Gastrocnemius medialis (tissue), 4 donors: ENCODE measurements at regions not wholly inside any gene's neighbourhood (a gene's known extent, or its start where the extent isn't known, plus 50 kb on each side); places are given as distances from the start of the nearest gene placed in this dataset.

ENCODE experiments used
- CTCF ChIP-seq, 5 experiments: fragments of 450-650 bp in 3 of 5; fragments of 200-600 bp in 2 of 5; sonication (generic) in 2 of 5; IDR thresholded peaks in 4 of 5; conservative IDR thresholded peaks in 1 of 5; 1 replicate in 4 of 5; 2 replicates in 1 of 5; pipeline ENCODE4 v1.5.1; 2016 to 2019; ENCODE audit warnings: antibody characterized with exemption in 5 of 5, mild to moderate bottlenecking in 3 of 5, moderate library complexity in 3 of 5
- POLR2A ChIP-seq, 2 donors: fragments of 450-650 bp; IDR thresholded peaks; one replicate each; pipeline ENCODE4 v1.6.1; 2017; ENCODE audit warnings: antibody characterized with exemption in 2 of 2, mild to moderate bottlenecking in 2 of 2, moderate library complexity in 2 of 2

DNA sequence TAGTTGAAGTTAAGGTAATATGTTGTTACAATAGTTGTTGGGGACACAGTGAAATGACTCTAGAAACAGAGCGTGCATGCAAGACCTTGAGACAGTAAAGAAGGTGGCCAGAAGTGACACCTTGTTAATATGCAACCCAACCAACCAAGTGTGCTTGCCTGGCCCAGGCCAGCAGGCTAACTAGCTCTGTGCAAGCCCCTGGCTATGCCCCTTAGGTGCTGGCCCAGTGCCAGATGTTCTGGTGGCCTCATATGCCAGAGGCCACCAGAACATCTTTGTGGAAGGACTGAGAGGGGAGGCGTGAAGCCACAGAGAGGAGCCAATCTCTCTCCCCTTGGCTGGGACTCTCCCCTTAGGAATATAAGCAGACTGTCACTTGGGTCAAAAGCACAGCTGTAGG lies 111.2 kb upstream of the JUN start:
- no peak for TF ChIP-seq POLR2A (IDR thresholded peaks at IDR 0.05)
- TF ChIP-seq CTCF (IDR thresholded peaks at IDR 0.05 in 4 of 5, conservative IDR thresholded peaks at IDR 0.05 in 1 of 5): no peak
